GM12878 (cell line): ENCODE measurements at regions not wholly inside any gene's neighbourhood (a gene's known extent, or its start where the extent isn't known, plus 50 kb on each side); places are given as distances from the start of the nearest gene placed in this dataset.

Experiments
- ATAC-seq: fragments of 200-7000 bp; cut with Tn5 transposase; 3 replicates; pipeline ENCODE4 v1.9.1; 2020; ENCODE audit warnings: mild to moderate bottlenecking, moderate library complexity
- BruUV-seq: library from RNA; stranded (reverse); fragments of 400-500 nt; replicated peaks from 2 replicates; lab custom pipeline; 2021; lab: Mats Ljungman, UMichigan
- CTCF ChIA-PET: fragments of 300-600 bp; sonication (Branson Sonifier 250); formaldehyde crosslinking; extraction: SDS; loops from one replicate; lab custom pipeline; 2021; ENCODE audit warnings: inconsistent platforms; lab: Yijun Ruan, JAX
- POLR2A ChIA-PET: fragments of 350-600 bp; formaldehyde crosslinking; extraction: SDS; loops from one replicate; lab custom pipeline; 2021; ENCODE audit warnings: inconsistent platforms; lab: Charles Lee
- RAD21 ChIA-PET: fragments of 300-600 bp; sonication (Branson Sonifier 250); formaldehyde crosslinking; loops from one replicate; lab custom pipeline; 2023; ENCODE audit warnings: antibody characterized with exemption; ENCODE audit not compliant: unreplicated experiment; lab: Charles Lee
- SMC1A ChIA-PET: fragments of 300-600 bp; sonication (Branson Sonifier 250); formaldehyde crosslinking; loops from one replicate; lab custom pipeline; 2023; ENCODE audit not compliant: unreplicated experiment, uncharacterized antibody; lab: Charles Lee
- DNase-seq: peaks from one replicate; pipeline ENCODE4 v3.0.0-alpha.2; 2011; ENCODE audit warnings: low read depth, low spot score
- FAIRE-seq: peaks from 3 replicates; lab custom pipeline; 2011; peaks lifted over from hg19 to GRCh38; lab: Jason Lieb, UNC
- H2AFZ ChIP-seq: 2 replicates; pipeline ENCODE4 v1.6.0; 2011; ENCODE audit warnings: low read depth, low read length, control low read depth; ENCODE audit not compliant: control insufficient read depth
- H3K27ac ChIP-seq: 2 replicates; pipeline ENCODE4 v1.5.1; 2011; ENCODE audit warnings: control low read depth; ENCODE audit not compliant: control insufficient read depth, insufficient read depth
- H3K27me3 ChIP-seq, 2 experiments: replicated peaks in 1 of 2; 2 replicates each; pipeline versions ENCODE4 v1.6.0 to v1.6.1; 2011; ENCODE audit warnings: low read length in 1 of 2; ENCODE audit not compliant: control insufficient read depth in 2 of 2, insufficient read depth in 2 of 2
- H3K36me3 ChIP-seq, 2 experiments: 2 replicates each; pipeline ENCODE4 v1.5.1; 2011; ENCODE audit warnings: low read length in 1 of 2; ENCODE audit not compliant: control insufficient read depth in 2 of 2, insufficient read depth in 2 of 2
- H3K4me1 ChIP-seq: 2 replicates; pipeline ENCODE4 v1.6.1; 2011; ENCODE audit warnings: mild to moderate bottlenecking, low read length, moderate library complexity, mixed read lengths; ENCODE audit not compliant: control insufficient read depth, insufficient read depth
- H3K4me2 ChIP-seq: 2 replicates; pipeline ENCODE4 v1.6.0; 2011; ENCODE audit warnings: control low read depth; ENCODE audit not compliant: control insufficient read depth, insufficient read depth
- H3K4me3 ChIP-seq: fragments of 200-600 bp; sonication (generic); 2 replicates; pipeline ENCODE4 v1.5.1; 2016
- H3K79me2 ChIP-seq: 2 replicates; pipeline ENCODE4 v1.6.0; 2011; ENCODE audit warnings: low read length; ENCODE audit not compliant: control insufficient read depth, insufficient read depth
- H3K9ac ChIP-seq: 2 replicates; pipeline ENCODE4 v1.8.0; 2011; ENCODE audit warnings: low read length, control low read depth, mixed read lengths; ENCODE audit not compliant: control insufficient read depth, insufficient read depth
- H3K9me3 ChIP-seq: replicated peaks from 3 replicates; pipeline ENCODE4 v1.5.1; 2011; ENCODE audit warnings: mild to moderate bottlenecking, low read length; ENCODE audit not compliant: control insufficient read depth, insufficient read depth
- H4K20me1 ChIP-seq: 2 replicates; pipeline ENCODE4 v1.6.0; 2011; ENCODE audit not compliant: control insufficient read depth, insufficient read depth
- E2F4 ChIP-seq: IDR thresholded peaks from 2 replicates; pipeline ENCODE4 v1.6.1; 2012; ENCODE audit warnings: low read depth, low read length, improper control_type of control experiment
- EGR1 ChIP-seq, 2 experiments: IDR thresholded peaks; 1 replicate in 1 of 2; 2 replicates in 1 of 2; pipeline ENCODE4 v1.6.1; 2011 to 2012; ENCODE audit warnings: low read depth in 2 of 2, low read length in 2 of 2, borderline replicate concordance in 1 of 2, mild to moderate bottlenecking in 1 of 2, moderate library complexity in 1 of 2
- ELK1 ChIP-seq: IDR thresholded peaks from 2 replicates; pipeline ENCODE4 v1.6.1; 2012; ENCODE audit warnings: low read depth, low read length, improper control_type of control experiment
- FOS ChIP-seq: IDR thresholded peaks from 3 replicates; pipeline ENCODE4 v1.6.1; 2011; ENCODE audit warnings: borderline replicate concordance; ENCODE audit not compliant: insufficient read length; ENCODE audit errors: extremely low read depth
- MLLT1 ChIP-seq: fragments of 450-650 bp; IDR thresholded peaks from 2 replicates; pipeline ENCODE4 v1.6.1; 2016; ENCODE audit warnings: mild to moderate bottlenecking
- POLR2AphosphoS2 ChIP-seq: IDR thresholded peaks from 2 replicates; pipeline ENCODE4 v1.6.1; 2011; ENCODE audit warnings: low read depth, mild to moderate bottlenecking, low read length, improper control_type of control experiment, moderate library complexity
- RUNX3 ChIP-seq: IDR thresholded peaks from 2 replicates; pipeline ENCODE4 v1.6.1; 2012; ENCODE audit warnings: low read length, inconsistent platforms
- ZBTB4 ChIP-seq: fragments of 450-650 bp; formaldehyde crosslinking; IDR thresholded peaks from 2 replicates; pipeline ENCODE4 v1.4.0; 2022; ENCODE audit warnings: mild to moderate bottlenecking, moderate library complexity
- ZNF274 ChIP-seq: IDR thresholded peaks from one replicate; pipeline ENCODE4 v1.8.0; 2011; ENCODE audit not compliant: insufficient read length, insufficient read depth
- in situ Hi-C: fragments of 300-500 bp; cut with MboI; formaldehyde crosslinking; loops from 9 replicates; pipeline ENCODE4 v1.14.3; 2018; ENCODE audit warnings: mixed read lengths
- intact Hi-C: fragments of 100-400 bp; cut with micrococcal nuclease; formaldehyde crosslinking; loops from one replicate; pipeline ENCODE4 v1.14.2; 2022; ENCODE audit not compliant: unreplicated experiment

GRCh38 chr12:25808604-25809003 lies 149.9 kb upstream of the RASSF8 start:
- H3K27me3 ChIP-seq: no peaks in the 10 kb centered on the region
- DNase-seq (no peak), ATAC-seq (no peak), FAIRE-seq (no peak)
- RAD21 ChIA-PET: no interaction called here
- BruUV-seq: no TSS peak
- no peak overlapping the region for H2AFZ ChIP-seq
- no peak overlapping the region for H3K27ac ChIP-seq
- in situ Hi-C loops (no loop called here), intact Hi-C loops (no loop called here)
- TF ChIP-seq EGR1 (IDR thresholded peaks at IDR 0.05; ENCODE audit: borderline replicate concordance in 1 of 2, low read depth in 2 of 2, low read length in 2 of 2) (no peak), FOS (no peak), RUNX3 (no peak), ZBTB4 (CRISPR knock-in tag) (no peak), ZNF274 (no peak), E2F4 (no peak), POLR2AphosphoS2 (no peak), MLLT1 (no peak), ELK1 (no peak)
- no peaks in the 10 kb centered on the region for H4K20me1 ChIP-seq
- no peak overlapping the region for H3K9ac ChIP-seq
- H3K4me2 ChIP-seq: no peak overlapping the region
- no peaks in the 10 kb centered on the region for H3K36me3 ChIP-seq
- H3K4me3 ChIP-seq: no peak overlapping the region
- H3K9me3 ChIP-seq: no peaks in the 10 kb centered on the region
- POLR2A ChIA-PET: interaction anchor here (1.2 kb wide), 1 partner anchor 490 kb away, joined by 3 read pairs; no protein-coding TSS in a partner anchor
- H3K79me2 ChIP-seq: no peaks in the 10 kb centered on the region
- no peaks in the 10 kb centered on the region; the same call in 1 of the 2 replicates for H3K4me1 ChIP-seq
- CTCF ChIA-PET: no interaction called here
- SMC1A ChIA-PET: no interaction called here
